GM21825 (cell line): ENCODE measurements at regions not wholly inside any gene's neighbourhood (a gene's known extent, or its start where the extent isn't known, plus 50 kb on each side); places are given as distances from the start of the nearest gene placed in this dataset.
A peak's percentile ranks its signal among the peaks of the same experiment; 100 is the strongest.

Source experiments
- ATAC-seq: cut with Tn5 transposase; IDR thresholded peaks from one replicate; pipeline ENCODE4 v1.9.1; 2021; ENCODE audit warnings: mild to moderate bottlenecking, moderate library complexity; ENCODE audit not compliant: unreplicated experiment

DNA sequence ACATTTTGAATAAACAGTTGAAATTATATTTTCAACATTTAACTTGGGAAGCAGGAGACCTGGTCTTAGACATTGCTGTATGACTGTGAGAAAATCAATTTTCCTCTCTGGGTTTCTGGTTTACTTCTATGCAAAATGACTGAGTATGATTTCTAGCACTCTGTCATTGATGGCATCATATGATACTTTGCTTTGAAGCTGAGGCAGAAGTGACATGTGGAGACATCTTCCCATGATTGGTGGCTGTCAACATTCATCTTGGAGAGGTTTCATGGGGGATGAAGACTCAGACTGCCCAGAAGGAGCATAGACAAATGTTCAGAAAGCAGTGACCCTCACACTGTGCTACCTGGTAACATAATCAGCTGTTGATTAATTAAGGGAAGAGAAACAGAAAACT, 477.9 kb downstream of the PDCD6IP start:
- no peak for ATAC-seq

DNA sequence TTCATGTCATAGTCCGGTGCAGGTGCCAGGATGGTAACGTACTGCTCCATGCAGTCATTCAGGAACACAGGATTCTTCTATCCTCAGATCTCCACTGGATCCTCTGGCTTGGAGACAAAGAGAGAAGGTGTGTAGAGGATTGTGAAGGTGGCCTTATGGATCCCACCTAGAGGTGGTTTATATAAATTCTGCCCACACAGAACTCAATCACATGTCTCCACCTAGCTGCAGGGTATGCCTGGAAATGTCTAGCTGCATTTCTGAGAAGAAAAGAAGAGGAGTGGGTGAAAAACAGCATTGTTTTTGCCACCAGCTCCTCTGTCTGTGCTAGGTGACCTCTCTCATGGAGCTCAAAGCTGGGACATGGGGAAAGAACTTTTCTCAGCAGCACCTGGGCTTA, 478.7 kb downstream of the PDCD6IP start:
- ATAC-seq = no peak

DNA sequence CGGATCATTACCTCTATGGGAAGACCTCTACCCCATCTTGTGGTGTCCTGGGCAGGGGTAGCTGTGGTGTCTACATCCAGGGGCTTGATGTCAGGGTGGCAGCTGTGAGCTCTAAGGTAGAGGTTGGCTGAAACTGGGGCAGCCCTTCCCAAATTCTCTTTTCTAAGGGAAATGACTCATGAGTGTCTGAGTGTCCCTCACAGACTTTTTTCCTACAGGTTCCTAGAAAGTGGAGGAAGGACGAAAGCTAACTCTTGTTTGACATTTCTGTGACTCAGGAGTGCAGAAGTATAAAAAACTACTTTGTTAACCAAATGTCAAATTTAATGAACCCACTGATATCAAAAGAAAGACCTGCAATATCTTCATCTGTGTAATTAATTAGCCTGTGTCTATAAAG, 481.5 kb downstream of the PDCD6IP start:
- ATAC-seq = no peak

DNA sequence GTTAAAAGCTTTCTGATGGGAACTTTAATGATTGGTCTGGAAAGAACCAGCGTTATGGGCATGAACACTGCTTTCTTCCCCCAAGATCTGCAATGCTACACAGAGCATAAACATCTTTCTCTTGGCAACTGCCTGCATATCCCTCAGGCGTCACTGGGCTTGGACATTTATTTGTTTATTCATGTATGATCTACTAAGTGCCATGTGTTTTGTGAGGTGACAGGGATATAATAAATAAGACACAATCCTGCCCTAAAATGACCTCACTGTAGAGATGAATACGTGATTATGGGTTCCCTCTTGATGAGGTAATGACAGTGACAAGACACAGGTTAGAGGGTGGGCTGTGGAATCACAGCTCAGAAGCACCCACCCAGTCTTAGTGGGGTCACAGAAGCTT, 485.3 kb downstream of the PDCD6IP start:
- no peak for ATAC-seq

DNA sequence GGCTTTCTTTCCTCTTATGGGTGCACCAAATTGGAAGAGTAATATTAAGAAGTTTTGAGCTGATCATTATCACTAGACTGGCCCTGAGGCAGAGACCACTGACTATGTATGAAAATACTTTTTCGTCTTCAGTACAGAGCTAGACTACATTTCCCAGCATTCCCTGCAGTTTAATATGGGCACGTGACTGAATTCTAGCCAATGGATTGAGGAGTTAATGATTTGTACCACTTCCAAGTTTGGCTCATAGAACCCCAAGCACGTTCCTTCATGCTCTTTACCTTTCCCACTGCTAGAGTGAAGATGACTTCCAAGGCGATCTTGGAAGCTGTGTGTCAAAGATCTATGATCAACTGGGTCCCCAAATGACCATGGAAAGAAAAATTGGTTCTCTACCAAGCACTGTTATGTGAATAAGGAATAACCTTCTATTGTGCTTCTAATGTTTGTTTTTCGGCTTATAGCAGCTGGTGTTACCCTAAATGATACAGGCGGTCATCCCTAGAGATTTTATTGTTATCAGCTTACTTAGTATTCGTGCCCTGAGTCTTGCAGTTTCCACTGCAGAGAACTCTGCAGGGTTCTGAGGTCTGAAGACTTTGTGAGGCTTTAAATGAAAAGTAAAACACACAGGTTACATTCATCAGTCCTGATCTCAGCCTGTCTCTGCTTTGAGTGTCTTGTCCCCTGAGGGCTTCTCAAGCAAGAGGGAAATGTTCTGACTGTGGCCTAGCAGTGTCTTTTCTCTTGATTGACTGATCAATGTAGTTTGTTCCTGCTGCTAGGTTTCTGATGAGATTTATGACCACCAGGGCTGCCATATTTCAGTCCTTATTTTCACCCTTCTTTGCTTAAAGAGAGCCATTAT, 486.8 kb downstream of the PDCD6IP start:
- no peak for ATAC-seq

DNA sequence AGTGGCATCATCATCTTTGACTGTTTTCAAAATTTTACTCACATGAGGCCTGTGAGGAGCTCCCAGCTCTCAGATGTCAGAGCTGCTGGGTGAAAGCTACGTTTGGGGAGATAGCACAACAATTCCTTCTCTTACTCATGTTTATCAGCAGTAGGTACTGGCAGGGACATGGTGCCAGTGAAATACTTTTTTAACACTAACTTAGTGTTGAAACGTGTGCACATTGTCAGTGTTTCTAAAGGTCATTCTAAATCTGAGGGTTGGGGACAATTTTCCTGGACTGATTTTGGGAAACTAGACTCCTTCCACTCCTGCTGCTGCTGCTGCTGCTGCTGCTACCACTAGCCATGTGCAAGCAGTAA, 487.4 kb downstream of the PDCD6IP start:
- ATAC-seq = no peak

DNA sequence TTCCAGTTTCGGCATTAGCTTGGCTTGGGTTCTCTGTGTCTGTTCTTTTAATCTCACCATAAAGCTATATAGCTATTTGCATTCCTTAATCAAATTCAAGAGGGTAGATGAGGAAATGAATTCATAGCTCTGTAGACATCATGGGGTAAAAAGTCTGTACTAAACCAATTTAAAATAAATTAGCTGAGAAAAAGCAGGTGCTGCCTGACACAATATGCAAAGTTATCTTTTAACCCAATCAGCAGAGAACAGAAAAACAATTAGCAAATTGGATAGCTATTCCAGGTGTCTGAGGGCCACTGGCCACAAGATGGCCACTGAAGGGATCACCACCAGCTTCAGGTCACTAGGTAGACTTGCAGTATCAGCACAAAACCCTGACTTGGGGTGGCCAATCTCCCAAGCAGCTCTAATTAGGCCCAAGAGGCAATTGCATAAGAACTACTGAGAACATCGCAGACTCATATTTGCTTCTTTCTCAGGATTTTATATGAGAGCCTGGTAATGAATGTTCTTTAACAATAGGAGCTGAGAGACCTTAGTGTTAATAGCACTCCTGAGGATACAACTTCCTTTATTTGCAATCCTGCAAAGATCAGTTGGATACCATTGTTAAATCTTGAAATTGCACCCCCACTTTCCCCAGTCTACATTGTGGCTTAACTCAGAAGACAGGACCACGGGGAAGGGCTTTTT, 494.3 kb downstream of the PDCD6IP start:
- no peak for ATAC-seq

DNA sequence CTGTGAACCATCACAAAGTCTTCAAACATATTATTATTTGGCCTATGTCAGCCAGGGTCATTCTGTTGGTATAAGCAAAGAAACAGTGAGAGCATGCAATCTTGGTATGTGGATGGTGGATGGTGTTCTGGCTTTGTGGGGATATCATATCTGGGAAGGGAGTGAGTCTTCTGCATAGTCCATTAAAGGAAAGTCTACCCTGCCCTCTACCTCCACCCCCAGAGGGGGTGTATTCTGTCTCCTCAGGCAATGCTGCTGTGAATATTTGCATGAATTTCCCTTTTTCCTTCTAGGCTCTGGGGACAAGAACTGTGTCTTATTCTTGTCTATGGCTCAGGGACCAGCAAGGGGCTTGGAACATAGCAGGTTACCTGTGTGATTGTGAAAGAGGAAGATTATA, 495.8 kb downstream of the PDCD6IP start:
- ATAC-seq = no peak

DNA sequence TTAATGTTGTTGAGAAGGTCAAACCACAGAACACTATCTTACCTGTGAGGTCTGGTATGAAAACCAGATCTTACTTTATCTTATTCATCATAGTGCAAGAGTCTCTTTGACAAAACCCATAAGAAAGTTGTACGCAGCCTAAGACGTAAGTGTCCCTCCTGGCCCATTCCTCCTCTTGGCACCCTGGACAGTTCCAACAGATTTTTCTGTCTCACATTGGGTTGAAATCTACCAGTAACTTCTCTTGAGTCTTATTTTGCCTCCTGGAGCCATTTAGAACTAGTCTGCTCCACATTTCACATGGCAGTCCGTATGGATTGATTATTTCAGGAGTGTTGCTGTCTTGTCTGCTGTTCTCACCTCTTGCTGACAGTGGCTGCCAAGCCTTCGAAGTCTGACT, 498.4 kb downstream of the PDCD6IP start:
- ATAC-seq = no peak

DNA sequence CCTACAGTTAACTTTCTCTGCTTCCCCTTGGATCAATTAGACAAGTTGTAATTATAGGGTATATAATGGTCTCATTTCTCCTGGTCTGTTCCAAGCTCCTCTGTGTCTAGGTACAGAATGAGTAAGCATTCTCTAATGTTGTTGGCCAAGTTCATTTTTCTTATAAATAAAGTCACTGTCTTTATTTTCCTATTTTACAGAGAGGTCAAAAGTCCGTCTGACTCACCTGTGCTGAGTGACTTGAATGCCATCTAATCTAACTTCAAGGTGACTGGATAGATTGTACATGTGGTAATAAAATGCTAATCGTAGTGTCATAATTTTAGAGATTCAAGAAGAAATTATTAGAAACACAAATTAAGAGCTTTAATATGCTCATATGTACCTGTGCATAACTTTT, 500.2 kb downstream of the PDCD6IP start:
- ATAC-seq = no peak

DNA sequence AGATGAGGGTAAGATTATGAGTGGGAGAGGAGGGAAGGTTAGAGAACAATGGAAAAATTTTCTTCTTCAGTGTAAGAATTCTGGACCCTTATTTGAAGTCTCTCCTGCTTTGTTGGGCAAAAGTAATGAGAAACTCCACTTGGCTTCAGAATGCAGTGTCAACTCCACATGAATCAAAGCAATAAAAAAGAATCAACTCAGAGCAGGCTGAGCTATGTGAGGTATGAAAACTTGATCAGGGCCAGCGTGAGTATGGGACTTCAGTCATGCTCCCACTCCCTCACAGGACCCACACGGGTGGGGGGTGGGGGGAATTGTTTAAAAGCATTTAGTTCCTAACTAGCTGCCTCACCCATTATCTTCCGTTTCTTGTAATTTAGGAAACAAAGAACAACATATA, 502.2 kb downstream of the PDCD6IP start:
- no peak for ATAC-seq

DNA sequence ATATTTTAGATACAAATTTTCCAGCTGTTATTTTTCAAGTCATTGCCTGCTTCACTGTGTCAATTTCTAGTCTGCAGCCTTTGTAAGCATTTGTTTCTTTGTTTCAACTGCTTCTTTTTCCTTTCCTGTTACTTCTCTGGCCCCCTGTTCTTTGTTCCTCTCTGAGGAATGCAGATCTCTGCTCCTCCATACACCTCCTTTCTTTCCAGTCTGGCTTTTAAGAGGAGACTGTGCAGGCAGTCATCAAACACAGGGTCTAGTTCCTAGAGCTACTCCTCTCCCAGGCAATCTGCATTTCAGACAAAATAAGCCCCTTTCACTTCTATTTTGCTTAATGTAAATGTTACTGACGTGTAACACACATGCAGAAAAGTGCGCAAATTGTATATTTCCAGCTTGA, 502.9 kb downstream of the PDCD6IP start:
- ATAC-seq = no peak

DNA sequence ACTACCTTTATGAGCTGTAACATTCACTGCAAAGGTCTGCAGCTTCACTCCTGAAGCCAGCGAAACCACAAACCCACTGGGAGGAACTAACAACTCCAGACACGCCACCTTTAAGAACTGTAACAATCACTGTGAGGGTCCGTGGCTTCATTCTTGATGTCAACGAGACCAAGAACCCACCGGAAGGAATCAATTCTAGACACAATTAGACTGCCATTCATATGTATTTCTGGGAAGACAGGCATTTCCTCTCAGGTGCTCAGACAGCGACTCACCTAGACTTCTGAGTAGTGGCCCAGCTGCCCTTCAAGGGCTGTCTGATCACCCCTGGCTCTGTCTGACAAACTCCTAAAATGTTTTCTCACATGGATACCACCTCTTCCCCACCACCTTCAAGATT, 506.8 kb downstream of the PDCD6IP start:
- ATAC-seq = no peak

DNA sequence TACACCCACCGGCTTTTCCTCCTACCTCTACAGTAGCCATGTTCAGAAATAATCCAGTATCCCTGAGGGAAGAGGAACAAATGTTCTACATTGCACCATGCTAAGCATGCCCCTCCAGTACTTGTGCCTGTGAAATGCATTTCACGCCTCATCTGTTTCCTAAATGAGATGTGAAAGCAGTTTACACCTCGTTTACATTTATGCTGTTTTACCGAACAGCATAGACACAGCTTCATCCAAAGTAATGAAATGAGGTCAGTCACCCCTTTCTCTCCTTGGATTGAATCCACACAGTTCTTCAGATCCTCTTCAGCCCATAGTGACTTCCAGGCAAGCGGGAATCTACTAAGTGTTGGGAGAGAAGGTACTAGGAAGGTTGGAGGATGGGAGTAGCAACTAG, 514.3 kb downstream of the PDCD6IP start:
- no peak for ATAC-seq

DNA sequence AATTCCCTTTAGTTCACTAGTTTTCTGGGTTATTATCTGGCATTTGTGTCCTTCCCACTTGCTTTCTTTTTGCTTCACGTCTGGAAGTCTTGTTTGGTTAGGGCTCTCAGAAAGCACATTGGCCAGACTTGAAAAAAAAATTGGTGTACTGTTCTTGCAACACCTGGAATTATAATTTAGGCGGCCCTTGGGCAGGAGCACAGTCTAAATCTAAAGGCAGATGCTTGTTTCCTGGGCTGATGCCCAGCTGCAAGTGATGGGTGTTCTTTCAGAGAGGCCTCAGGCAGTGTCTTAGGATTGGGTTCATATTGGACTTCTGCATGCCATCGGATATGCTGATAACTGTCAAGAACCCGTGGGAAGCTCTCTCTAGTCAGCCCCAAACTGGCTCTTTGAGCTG, 521.5 kb downstream of the PDCD6IP start:
- ATAC-seq = no peak

DNA sequence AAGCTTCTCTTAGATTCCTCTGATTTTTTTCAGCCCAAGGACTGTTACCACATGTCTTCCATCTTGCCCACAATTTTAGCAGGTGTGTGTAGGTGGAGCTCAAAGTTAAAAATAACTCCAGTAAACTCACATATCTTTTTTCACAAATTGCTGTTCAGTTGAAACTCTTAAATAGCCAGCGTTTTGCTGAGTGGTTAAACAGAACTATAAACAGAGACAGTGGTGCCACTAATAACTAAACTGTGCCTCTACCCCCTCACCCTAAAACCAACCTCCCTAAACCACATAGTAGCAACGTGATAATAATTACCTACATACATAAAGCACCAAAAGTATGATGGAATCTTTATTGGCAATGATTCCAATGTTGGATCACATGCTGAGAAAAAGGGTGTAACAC, 525.1 kb downstream of the PDCD6IP start:
- peak; percentile 78 for ATAC-seq

DNA sequence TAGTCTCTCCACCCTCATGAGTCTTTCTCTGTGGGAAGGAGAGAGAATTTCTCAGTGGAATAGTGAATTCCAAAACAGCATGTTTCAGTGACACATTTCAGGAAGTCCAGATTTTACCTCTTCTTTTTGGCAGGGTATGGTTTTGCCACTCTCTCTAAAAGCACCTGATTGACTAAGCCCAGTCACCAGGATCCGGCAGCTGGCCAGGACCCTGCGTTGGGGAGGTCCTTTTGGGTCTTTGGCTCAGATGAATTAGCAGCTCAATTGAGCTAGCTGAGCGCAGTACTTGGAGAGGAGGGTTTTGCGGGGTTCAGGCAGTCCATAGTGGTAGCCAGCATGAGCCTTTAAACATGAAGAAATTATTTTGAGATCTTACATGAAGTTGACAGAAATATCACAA, 548.2 kb downstream of the PDCD6IP start:
- no peak for ATAC-seq

DNA sequence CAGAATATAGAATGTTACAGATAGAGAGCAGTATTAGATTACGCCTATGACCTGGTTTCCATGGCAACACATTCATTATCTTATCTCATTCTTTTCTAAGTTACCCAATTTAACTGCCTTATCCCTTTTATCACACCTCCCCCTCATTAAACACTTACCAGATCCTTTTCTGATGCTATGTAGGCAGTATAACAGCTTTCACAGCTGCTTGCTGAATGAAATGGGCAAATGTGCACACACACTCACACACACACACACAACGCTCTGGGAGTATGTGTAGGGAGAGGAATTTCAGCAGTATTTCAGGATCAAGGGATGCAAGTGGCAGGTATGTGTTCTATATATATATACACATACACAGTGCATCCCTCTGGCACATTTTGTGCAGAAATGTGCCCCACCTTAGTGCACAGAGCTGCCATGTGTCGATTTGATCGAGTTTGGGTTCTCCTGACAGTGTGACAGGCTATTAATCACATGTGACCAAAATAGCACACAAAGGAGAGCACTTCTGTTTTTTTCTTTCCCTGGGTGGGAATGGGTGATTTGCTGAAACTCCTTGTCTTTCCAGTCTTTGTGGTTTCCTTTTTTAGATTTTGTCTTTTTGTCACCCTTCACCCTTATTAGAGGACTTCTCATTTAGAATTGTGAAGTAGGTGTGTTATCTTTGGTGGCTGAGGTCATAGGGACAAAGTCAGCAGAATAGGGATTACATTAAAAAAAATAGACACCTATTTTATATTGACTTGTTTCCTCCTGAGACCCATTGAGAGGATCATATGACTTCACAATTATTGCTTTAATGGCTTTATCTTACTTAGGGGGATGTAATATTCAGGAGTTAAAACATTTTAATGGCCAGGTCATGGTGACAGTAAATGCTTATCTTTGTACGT, 553.7 kb downstream of the PDCD6IP start:
- no peak for ATAC-seq

DNA sequence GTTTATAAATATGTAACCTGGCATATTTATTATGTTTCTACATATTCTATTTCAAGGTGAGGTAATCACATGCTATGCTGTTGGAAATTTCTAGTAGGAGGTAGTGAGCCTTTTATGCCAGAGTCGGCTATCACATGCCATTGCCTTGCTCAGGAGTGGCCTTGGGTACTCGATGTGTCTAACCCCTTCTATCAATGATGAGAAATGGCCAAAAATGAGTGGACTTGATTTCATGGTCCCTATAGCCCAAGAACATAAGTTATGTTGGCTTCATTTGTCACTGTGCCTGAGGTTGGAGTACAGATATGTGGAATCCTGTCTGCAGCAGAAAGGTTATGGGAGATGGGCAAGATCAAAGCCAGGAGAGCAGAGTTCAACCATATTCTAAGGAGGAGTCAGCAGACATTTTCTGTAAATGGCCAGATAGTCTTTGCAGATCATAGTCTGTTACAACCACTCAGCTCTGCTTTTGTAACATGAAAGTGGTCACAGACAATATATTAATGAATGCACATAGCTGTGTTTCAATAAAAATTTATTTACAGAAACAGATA, 554.4 kb downstream of the PDCD6IP start:
- ATAC-seq = no peak

DNA sequence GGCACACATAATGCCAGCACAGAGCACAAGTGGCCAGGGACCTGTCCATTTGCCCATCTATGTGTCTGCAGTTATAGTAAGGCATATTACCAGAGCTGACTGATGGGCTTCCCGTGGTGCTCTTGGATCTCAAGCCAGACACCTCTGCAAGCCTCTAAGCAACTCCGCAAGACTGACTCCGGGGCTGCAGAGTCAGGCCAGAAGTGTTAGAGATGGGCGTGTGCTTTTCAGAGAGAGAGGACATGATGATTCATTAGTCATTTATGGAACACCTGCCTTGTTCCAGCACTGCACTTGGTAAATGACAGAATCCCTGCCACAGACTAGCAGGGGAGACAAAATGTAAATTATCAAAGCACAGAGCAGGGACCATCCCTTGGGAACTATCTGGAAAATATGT, 559.0 kb downstream of the PDCD6IP start:
- no peak for ATAC-seq

DNA sequence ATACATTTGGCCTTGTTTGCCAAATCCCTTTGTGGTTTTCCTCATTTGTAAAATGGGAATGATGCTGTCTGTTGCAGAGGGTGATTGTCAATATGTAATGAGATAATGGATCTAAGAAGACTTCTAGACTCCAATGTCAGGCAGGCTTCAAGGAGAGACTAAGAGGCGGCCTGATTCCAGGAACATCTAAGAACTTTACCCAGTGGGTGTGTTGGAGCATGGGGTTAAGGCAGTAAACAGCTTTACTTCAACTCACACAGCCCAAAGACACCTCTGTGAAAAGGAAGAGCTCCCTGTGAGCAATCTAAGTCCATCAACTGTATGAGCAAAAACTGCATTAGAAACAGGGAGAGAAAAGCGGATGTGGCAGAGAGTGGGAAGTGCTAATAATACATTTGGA, 560.6 kb downstream of the PDCD6IP start:
- no peak for ATAC-seq
